GM23338 (cell line): ENCODE measurements at regions not wholly inside any gene's neighbourhood (a gene's known extent, or its start where the extent isn't known, plus 50 kb on each side); places are given as distances from the start of the nearest gene placed in this dataset.
"Not testable (repeated sequence)": the region's sequence is repeated elsewhere in the genome, so short reads cannot be mapped to it uniquely, and the experiment has no call there.

Experiments used
- ATAC-seq: fragments of 200-7000 bp; cut with Tn5 transposase; 3 replicates; pipeline ENCODE4 v1.9.1; 2020
- DNase-seq: peaks from one replicate; pipeline ENCODE4 v3.0.0-alpha.2; 2015; ENCODE audit warnings: low spot score
- H2AFZ ChIP-seq: fragments of 200-600 bp; sonication (generic); 2 replicates; pipeline ENCODE4 v1.8.0; 2016; ENCODE audit warnings: antibody characterized with exemption, mild to moderate bottlenecking, moderate library complexity
- H3F3A ChIP-seq: fragments of 200-600 bp; sonication (generic); replicated peaks from 2 replicates; pipeline ENCODE4 v1.8.0; 2017; ENCODE audit warnings: antibody characterized with exemption, mixed run types, low read depth
- H3K27ac ChIP-seq: fragments of 200-600 bp; sonication (generic); 2 replicates; pipeline ENCODE4 v1.6.1; 2016; ENCODE audit warnings: low read depth
- H3K27me3 ChIP-seq: fragments of 200-600 bp; sonication (generic); 2 replicates; pipeline ENCODE4 v1.8.0; 2016; ENCODE audit warnings: mild to moderate bottlenecking, mixed run types, moderate library complexity; ENCODE audit not compliant: insufficient read depth
- H3K36me3 ChIP-seq: fragments of 200-600 bp; sonication (generic); 2 replicates; pipeline ENCODE4 v1.8.0; 2016; ENCODE audit warnings: mild to moderate bottlenecking; ENCODE audit not compliant: insufficient read depth
- H3K4me1 ChIP-seq: fragments of 200-600 bp; sonication (generic); 2 replicates; pipeline ENCODE4 v1.8.0; 2016; ENCODE audit warnings: mild to moderate bottlenecking, moderate library complexity; ENCODE audit not compliant: insufficient read depth
- H3K4me2 ChIP-seq: fragments of 200-600 bp; sonication (generic); 2 replicates; pipeline ENCODE4 v1.7.1; 2017; ENCODE audit warnings: mixed run types
- H3K4me3 ChIP-seq: fragments of 200-600 bp; sonication (generic); 2 replicates; pipeline ENCODE4 v1.6.1; 2016; ENCODE audit warnings: mixed run types
- H3K79me2 ChIP-seq: fragments of 200-600 bp; sonication (generic); replicated peaks from 2 replicates; pipeline ENCODE4 v1.8.0; 2017; ENCODE audit warnings: mild to moderate bottlenecking; ENCODE audit not compliant: insufficient read depth
- H3K9me2 ChIP-seq: fragments of 200-600 bp; sonication (generic); 2 replicates; pipeline ENCODE4 v1.8.0; 2017; ENCODE audit not compliant: insufficient read depth
- H4K20me1 ChIP-seq: fragments of 200-600 bp; sonication (generic); replicated peaks from 2 replicates; pipeline ENCODE4 v1.8.0; 2017; ENCODE audit warnings: mild to moderate bottlenecking; ENCODE audit not compliant: insufficient read depth
- H3K27ac Mint-ChIP-seq: 2 replicates; pipeline ENCODE4 v1.8.0; 2020; ENCODE audit warnings: inconsistent platforms, mild to moderate bottlenecking, moderate library complexity, mixed read lengths
- H3K27me3 Mint-ChIP-seq: 3 replicates; pipeline ENCODE4 v1.8.0; 2022; ENCODE audit warnings: low read depth, mild to moderate bottlenecking, moderate library complexity, mixed read lengths, inconsistent platforms; ENCODE audit not compliant: insufficient read depth, poor library complexity
- H3K36me3 Mint-ChIP-seq: 3 replicates; pipeline ENCODE4 v1.8.0; 2021; ENCODE audit warnings: low read depth, mild to moderate bottlenecking, inconsistent platforms, moderate library complexity, mixed read lengths
- H3K4me1 Mint-ChIP-seq: 3 replicates; pipeline ENCODE4 v1.8.0; 2020; ENCODE audit warnings: mild to moderate bottlenecking, inconsistent platforms, mixed read lengths
- H3K4me3 Mint-ChIP-seq: 3 replicates; pipeline ENCODE4 v1.8.0; 2021; ENCODE audit warnings: moderate library complexity, mild to moderate bottlenecking, inconsistent platforms, mixed read lengths
- H3K9me3 Mint-ChIP-seq: 3 replicates; pipeline ENCODE4 v1.8.0; 2020; ENCODE audit warnings: moderate library complexity, mild to moderate bottlenecking, inconsistent platforms, mixed read lengths
- CREB1 ChIP-seq: fragments of 250-450 bp; sonication (Bioruptor Pico); IDR thresholded peaks from 2 replicates; pipeline ENCODE4 v1.5.0; 2020; ENCODE audit warnings: low read depth, mild to moderate bottlenecking, moderate library complexity
- CTCF ChIP-seq, 2 experiments: fragments of 200-600 bp in 1 of 2; sonication (generic) in 1 of 2; conservative IDR thresholded peaks; 2 replicates each; pipeline versions ENCODE4 v1.5.1 to v1.6.1; 2016 to 2017; ENCODE audit warnings: antibody characterized with exemption in 2 of 2, low read depth in 2 of 2, mild to moderate bottlenecking in 2 of 2, moderate library complexity in 1 of 2
- EZH2 ChIP-seq: fragments of 200-600 bp; sonication (generic); IDR thresholded peaks from one replicate; pipeline ENCODE4 v1.8.0; 2017; ENCODE audit warnings: antibody characterized with exemption, mild to moderate bottlenecking, low read depth; ENCODE audit not compliant: unreplicated experiment
- EZH2phosphoT487 ChIP-seq: fragments of 200-600 bp; sonication (generic); IDR thresholded peaks from one replicate; pipeline ENCODE4 v1.8.1; 2018; ENCODE audit warnings: antibody characterized with exemption; ENCODE audit not compliant: unreplicated experiment
- NANOG ChIP-seq: IDR thresholded peaks from 2 replicates; pipeline ENCODE4 v1.6.1; 2016; ENCODE audit warnings: antibody characterized with exemption, borderline replicate concordance
- STAT1 ChIP-seq: IDR thresholded peaks from one replicate; pipeline ENCODE4 v1.6.1; 2016; ENCODE audit warnings: antibody characterized with exemption; ENCODE audit not compliant: unreplicated experiment
- ZNF114 ChIP-seq: fragments of 250-450 bp; sonication (Bioruptor Pico); IDR thresholded peaks from 2 replicates; pipeline ENCODE4 v1.5.0; 2020; ENCODE audit warnings: mild to moderate bottlenecking, moderate library complexity
- ZNF331 ChIP-seq: fragments of 250-450 bp; sonication (Bioruptor Pico); IDR thresholded peaks from 2 replicates; pipeline ENCODE4 v1.5.0; 2020; ENCODE audit warnings: low read depth, mild to moderate bottlenecking, moderate library complexity
- TF ChIP-seq, protein P1 (sequence below): fragments of 250-450 bp; sonication (Bioruptor Pico); IDR thresholded peaks from 2 replicates; pipeline ENCODE4 v1.5.0; 2020; ENCODE audit warnings: mild to moderate bottlenecking, moderate library complexity
- TF ChIP-seq, protein P2 (sequence below): IDR thresholded peaks from 2 replicates; pipeline ENCODE4 v1.6.1; 2016; ENCODE audit warnings: antibody characterized with exemption

DNA sequence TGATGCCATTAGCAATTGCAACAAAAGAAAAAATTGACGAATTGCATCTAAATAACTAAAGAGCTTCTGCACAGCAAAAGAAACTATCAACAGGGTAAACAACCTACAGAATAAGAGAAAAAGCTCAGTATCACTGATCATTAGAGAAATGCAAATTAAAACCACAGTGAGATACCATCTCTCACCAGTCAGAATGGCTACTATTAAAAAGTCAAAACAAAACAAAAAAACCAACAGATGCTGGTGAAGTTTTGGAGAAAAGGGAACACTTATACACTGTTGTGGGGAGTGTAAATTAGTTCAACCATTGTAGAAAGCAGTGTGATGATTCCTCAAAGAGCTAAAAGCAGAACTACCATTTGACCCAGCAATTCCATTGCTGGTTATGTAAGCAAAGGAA, 155.1 kb upstream of the GHR start:
- H3K4me3 ChIP-seq, H3K27me3 Mint-ChIP-seq, H3K36me3 ChIP-seq, H3K4me2 ChIP-seq, H3K27ac ChIP-seq, H3K9me2 ChIP-seq, H3K79me2 ChIP-seq, H3K27me3 ChIP-seq, H3F3A ChIP-seq, H3K4me1 ChIP-seq, ATAC-seq, H3K27ac Mint-ChIP-seq, H2AFZ ChIP-seq, H3K4me3 Mint-ChIP-seq, H3K4me1 Mint-ChIP-seq, H4K20me1 ChIP-seq, H3K36me3 Mint-ChIP-seq, DNase-seq: not testable (repeated sequence)
- peaks cover 33% of the 10 kb centered on the region for H3K9me3 Mint-ChIP-seq

DNA sequence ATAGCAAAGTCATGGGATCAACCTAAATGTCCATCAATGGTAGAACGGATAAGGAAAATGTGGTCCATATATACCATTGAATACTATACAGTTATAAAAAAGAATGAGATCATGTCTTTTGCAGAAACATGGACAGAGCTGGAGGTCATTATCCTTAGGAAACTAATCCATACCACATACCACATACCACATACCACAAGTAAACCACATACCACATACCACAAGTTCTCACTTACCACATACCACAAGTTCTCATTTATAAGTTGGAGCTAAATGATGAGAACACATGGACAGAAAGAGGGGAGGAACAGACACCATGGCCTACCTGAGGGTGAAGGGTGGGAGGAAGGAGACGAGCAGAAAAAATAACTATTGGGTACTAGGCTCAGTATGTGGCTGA, 154.6 kb upstream of the GHR start:
- Histone ChIP-seq H3K4me2 (no peak overlapping the region), H2AFZ (no peak overlapping the region), H4K20me1 (no peaks in the 10 kb centered on the region), H3K27ac (no peak overlapping the region), H3K4me1 (no peaks in the 10 kb centered on the region), H3K9me2 (peaks cover 2% of the 10 kb centered on the region; the same call in 1 of the 2 replicates), H3K36me3 (no peaks in the 10 kb centered on the region), H3K4me3 (no peak overlapping the region), H3K27me3 (no peaks in the 10 kb centered on the region), H3K79me2 (no peaks in the 10 kb centered on the region), H3F3A (no peaks in the 10 kb centered on the region)
- ATAC-seq (no peak), DNase-seq (no peak)
- Mint-ChIP-seq H3K4me3 (no peak overlapping the region), H3K4me1 (peaks cover 2% of the 10 kb centered on the region; the same call in 1 of the 3 replicates), H3K9me3 (peaks cover 33% of the 10 kb centered on the region), H3K27ac (no peak overlapping the region), H3K36me3 (no peaks in the 10 kb centered on the region; the same call in 2 of the 3 replicates), H3K27me3 (no peaks in the 10 kb centered on the region)
- TF ChIP-seq CREB1 (CRISPR knock-in tag) (no peak), EZH2 (no peak), CTCF (conservative IDR thresholded peaks at IDR 0.05; ENCODE audit: low read depth in 2 of 2) (no peak), STAT1 (no peak), ZNF114 (no peak), NANOG (no peak), EZH2phosphoT487 (no peak), ZNF331 (CRISPR knock-in tag) (no peak)
- TF ChIP-seq, protein P1, sequence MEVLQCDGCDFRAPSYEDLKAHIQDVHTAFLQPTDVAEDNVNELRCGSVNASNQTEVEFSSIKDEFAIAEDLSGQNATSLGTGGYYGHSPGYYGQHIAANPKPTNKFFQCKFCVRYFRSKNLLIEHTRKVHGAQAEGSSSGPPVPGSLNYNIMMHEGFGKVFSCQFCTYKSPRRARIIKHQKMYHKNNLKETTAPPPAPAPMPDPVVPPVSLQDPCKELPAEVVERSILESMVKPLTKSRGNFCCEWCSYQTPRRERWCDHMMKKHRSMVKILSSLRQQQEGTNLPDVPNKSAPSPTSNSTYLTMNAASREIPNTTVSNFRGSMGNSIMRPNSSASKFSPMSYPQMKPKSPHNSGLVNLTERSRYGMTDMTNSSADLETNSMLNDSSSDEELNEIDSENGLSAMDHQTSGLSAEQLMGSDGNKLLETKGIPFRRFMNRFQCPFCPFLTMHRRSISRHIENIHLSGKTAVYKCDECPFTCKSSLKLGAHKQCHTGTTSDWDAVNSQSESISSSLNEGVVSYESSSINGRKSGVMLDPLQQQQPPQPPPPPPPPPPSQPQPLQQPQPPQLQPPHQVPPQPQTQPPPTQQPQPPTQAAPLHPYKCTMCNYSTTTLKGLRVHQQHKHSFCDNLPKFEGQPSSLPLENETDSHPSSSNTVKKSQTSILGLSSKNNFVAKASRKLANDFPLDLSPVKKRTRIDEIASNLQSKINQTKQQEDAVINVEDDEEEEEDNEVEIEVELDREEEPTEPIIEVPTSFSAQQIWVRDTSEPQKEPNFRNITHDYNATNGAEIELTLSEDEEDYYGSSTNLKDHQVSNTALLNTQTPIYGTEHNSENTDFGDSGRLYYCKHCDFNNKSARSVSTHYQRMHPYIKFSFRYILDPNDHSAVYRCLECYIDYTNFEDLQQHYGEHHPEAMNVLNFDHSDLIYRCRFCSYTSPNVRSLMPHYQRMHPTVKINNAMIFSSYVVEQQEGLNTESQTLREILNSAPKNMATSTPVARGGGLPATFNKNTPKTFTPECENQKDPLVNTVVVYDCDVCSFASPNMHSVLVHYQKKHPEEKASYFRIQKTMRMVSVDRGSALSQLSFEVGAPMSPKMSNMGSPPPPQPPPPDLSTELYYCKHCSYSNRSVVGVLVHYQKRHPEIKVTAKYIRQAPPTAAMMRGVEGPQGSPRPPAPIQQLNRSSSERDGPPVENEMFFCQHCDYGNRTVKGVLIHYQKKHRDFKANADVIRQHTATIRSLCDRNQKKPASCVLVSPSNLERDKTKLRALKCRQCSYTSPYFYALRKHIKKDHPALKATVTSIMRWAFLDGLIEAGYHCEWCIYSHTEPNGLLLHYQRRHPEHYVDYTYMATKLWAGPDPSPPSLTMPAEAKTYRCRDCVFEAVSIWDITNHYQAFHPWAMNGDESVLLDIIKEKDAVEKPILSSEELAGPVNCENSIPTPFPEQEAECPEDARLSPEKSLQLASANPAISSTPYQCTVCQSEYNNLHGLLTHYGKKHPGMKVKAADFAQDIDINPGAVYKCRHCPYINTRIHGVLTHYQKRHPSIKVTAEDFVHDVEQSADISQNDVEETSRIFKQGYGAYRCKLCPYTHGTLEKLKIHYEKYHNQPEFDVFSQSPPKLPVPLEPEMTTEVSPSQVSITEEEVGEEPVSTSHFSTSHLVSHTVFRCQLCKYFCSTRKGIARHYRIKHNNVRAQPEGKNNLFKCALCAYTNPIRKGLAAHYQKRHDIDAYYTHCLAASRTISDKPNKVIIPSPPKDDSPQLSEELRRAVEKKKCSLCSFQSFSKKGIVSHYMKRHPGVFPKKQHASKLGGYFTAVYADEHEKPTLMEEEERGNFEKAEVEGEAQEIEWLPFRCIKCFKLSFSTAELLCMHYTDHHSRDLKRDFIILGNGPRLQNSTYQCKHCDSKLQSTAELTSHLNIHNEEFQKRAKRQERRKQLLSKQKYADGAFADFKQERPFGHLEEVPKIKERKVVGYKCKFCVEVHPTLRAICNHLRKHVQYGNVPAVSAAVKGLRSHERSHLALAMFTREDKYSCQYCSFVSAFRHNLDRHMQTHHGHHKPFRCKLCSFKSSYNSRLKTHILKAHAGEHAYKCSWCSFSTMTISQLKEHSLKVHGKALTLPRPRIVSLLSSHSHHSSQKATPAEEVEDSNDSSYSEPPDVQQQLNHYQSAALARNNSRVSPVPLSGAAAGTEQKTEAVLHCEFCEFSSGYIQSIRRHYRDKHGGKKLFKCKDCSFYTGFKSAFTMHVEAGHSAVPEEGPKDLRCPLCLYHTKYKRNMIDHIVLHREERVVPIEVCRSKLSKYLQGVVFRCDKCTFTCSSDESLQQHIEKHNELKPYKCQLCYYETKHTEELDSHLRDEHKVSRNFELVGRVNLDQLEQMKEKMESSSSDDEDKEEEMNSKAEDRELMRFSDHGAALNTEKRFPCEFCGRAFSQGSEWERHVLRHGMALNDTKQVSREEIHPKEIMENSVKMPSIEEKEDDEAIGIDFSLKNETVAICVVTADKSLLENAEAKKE = no peak
- TF ChIP-seq, protein P2, sequence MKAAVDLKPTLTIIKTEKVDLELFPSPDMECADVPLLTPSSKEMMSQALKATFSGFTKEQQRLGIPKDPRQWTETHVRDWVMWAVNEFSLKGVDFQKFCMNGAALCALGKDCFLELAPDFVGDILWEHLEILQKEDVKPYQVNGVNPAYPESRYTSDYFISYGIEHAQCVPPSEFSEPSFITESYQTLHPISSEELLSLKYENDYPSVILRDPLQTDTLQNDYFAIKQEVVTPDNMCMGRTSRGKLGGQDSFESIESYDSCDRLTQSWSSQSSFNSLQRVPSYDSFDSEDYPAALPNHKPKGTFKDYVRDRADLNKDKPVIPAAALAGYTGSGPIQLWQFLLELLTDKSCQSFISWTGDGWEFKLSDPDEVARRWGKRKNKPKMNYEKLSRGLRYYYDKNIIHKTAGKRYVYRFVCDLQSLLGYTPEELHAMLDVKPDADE = no peak
